ENCODE measurements at regions not wholly inside any gene's neighbourhood (a gene's known extent, or its start where the extent isn't known, plus 50 kb on each side); places are given as distances from the start of the nearest gene placed in this dataset.
"Not testable (repeated sequence)": the region's sequence is repeated elsewhere in the genome, so short reads cannot be mapped to it uniquely, and the experiment has no call there.

- not testable (repeated sequence) for H3K9ac ChIP-seq (ENCODE audit: low read depth in 1 of 2, low read length in 2 of 2); H3K4me1 ChIP-seq (ENCODE audit: control insufficient read depth in 1 of 2, insufficient read depth in 2 of 2, low read length in 2 of 2); H3K27ac ChIP-seq (ENCODE audit: low read depth, low read length); H3K4me3 ChIP-seq (ENCODE audit: low read depth in 1 of 2, low read length in 2 of 2); H3K27me3 ChIP-seq (ENCODE audit: control insufficient read depth in 1 of 2, insufficient read depth in 2 of 2, low read length in 2 of 2); H3K36me3 ChIP-seq (ENCODE audit: control insufficient read depth in 1 of 2, insufficient read depth in 2 of 2, low read length in 2 of 2); H3K9me3 ChIP-seq (ENCODE audit: control insufficient read depth in 1 of 2, low read length in 2 of 2)
Observed at GRCh38 chr20:39703357-39703756, 741.2 kb downstream of the DHX35 start.

DNA sequence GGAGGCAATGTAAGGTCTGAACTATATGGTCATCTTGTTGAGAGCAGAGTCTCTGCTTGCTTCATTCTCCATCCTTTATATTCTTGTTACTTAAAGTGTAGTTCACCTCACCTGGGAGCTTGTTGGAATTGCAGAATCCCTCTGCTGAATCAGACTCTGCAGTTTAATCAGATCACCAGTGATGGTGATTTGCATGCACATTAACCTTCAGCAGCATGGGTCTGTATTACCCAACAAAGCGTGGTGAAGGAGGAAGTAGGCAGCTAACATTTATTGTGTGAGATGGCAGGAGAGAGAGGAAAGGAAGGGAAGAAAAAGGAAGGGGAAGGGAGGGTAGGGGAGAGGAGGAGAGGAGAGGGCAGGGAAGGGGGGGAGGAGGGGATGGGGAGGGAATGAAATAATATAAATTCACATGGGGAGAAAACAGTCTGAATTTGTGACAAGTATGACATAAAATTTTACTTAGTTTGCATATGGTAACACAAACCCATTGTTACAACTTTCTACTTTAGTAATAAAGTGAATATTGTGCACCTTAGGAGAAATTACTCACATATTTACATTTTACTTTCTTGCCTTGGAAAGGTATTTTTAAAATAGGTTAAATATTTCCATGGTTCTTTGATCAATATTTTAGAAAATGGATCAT, 740.7 kb downstream of the DHX35 start:
- H3K4me1 ChIP-seq (ENCODE audit: control insufficient read depth in 1 of 2, insufficient read depth in 2 of 2, low read length in 2 of 2): no peaks in the 10 kb centered on the region
- H3K9me3 ChIP-seq (ENCODE audit: control insufficient read depth in 1 of 2, low read length in 2 of 2): no peaks in the 10 kb centered on the region
- H3K9ac ChIP-seq (ENCODE audit: low read depth in 1 of 2, low read length in 2 of 2): no peak overlapping the region
- no peaks in the 10 kb centered on the region for H3K27me3 ChIP-seq (ENCODE audit: control insufficient read depth in 1 of 2, insufficient read depth in 2 of 2, low read length in 2 of 2)
- no peaks in the 10 kb centered on the region for H3K36me3 ChIP-seq (ENCODE audit: control insufficient read depth in 1 of 2, insufficient read depth in 2 of 2, low read length in 2 of 2)
- no peak overlapping the region for H3K27ac ChIP-seq (ENCODE audit: low read depth, low read length)
- H3K4me3 ChIP-seq (ENCODE audit: low read depth in 1 of 2, low read length in 2 of 2): no peak overlapping the region

GRCh38 chr20:39700528-39700927, 738.4 kb downstream of the DHX35 start:
- Histone ChIP-seq H3K36me3 (ENCODE audit: control insufficient read depth in 1 of 2, insufficient read depth in 2 of 2, low read length in 2 of 2) (no peaks in the 10 kb centered on the region), H3K27ac (ENCODE audit: low read depth, low read length) (no peak overlapping the region), H3K9me3 (ENCODE audit: control insufficient read depth in 1 of 2, low read length in 2 of 2) (no peaks in the 10 kb centered on the region), H3K27me3 (ENCODE audit: control insufficient read depth in 1 of 2, insufficient read depth in 2 of 2, low read length in 2 of 2) (no peaks in the 10 kb centered on the region), H3K9ac (ENCODE audit: low read depth in 1 of 2, low read length in 2 of 2) (no peak overlapping the region), H3K4me3 (ENCODE audit: low read depth in 1 of 2, low read length in 2 of 2) (no peak overlapping the region), H3K4me1 (ENCODE audit: control insufficient read depth in 1 of 2, insufficient read depth in 2 of 2, low read length in 2 of 2) (no peaks in the 10 kb centered on the region)

DNA sequence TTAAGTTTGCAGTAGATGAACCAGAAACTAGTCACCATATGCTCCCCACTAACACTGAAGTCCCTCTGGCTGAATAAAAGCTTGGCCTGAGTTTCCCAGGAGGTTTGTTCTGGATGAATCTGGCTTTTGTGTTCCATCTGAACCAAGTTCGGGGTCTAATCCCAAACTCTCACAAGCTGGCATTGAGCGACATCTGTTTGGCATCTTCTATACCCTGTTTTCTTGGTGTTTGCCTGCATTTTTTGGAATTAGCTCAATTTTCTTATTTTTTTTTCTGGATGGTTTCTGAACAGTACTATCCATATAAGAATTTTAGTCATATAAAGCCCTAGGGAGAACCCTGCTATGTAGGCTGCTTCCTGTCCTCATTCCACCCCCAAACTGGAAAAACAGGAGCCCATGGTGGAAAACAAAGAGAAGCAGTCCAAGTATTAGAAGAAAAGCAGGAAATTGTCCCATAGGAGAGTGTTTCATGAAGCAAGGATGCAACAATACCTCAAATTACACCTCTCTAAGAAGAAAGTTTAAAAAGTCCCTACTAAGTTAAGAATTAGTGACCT, 737.1 kb downstream of the DHX35 start:
- Histone ChIP-seq H3K4me1 (ENCODE audit: control insufficient read depth in 1 of 2, insufficient read depth in 2 of 2, low read length in 2 of 2) (no peaks in the 10 kb centered on the region), H3K36me3 (ENCODE audit: control insufficient read depth in 1 of 2, insufficient read depth in 2 of 2, low read length in 2 of 2) (no peaks in the 10 kb centered on the region), H3K27ac (ENCODE audit: low read depth, low read length) (no peak overlapping the region), H3K9me3 (ENCODE audit: control insufficient read depth in 1 of 2, low read length in 2 of 2) (no peaks in the 10 kb centered on the region), H3K4me3 (ENCODE audit: low read depth in 1 of 2, low read length in 2 of 2) (no peak overlapping the region), H3K27me3 (ENCODE audit: control insufficient read depth in 1 of 2, insufficient read depth in 2 of 2, low read length in 2 of 2) (no peaks in the 10 kb centered on the region), H3K9ac (ENCODE audit: low read depth in 1 of 2, low read length in 2 of 2) (no peak overlapping the region)

GRCh38 chr20:39698752-39699151, 736.6 kb downstream of the DHX35 start:
- Histone ChIP-seq H3K4me3 (ENCODE audit: low read depth in 1 of 2, low read length in 2 of 2) (no peak overlapping the region), H3K27ac (ENCODE audit: low read depth, low read length) (no peak overlapping the region), H3K9ac (ENCODE audit: low read depth in 1 of 2, low read length in 2 of 2) (no peak overlapping the region), H3K27me3 (ENCODE audit: control insufficient read depth in 1 of 2, insufficient read depth in 2 of 2, low read length in 2 of 2) (no peaks in the 10 kb centered on the region), H3K4me1 (ENCODE audit: control insufficient read depth in 1 of 2, insufficient read depth in 2 of 2, low read length in 2 of 2) (no peaks in the 10 kb centered on the region), H3K9me3 (ENCODE audit: control insufficient read depth in 1 of 2, low read length in 2 of 2) (no peaks in the 10 kb centered on the region), H3K36me3 (ENCODE audit: control insufficient read depth in 1 of 2, insufficient read depth in 2 of 2, low read length in 2 of 2) (no peaks in the 10 kb centered on the region)

DNA sequence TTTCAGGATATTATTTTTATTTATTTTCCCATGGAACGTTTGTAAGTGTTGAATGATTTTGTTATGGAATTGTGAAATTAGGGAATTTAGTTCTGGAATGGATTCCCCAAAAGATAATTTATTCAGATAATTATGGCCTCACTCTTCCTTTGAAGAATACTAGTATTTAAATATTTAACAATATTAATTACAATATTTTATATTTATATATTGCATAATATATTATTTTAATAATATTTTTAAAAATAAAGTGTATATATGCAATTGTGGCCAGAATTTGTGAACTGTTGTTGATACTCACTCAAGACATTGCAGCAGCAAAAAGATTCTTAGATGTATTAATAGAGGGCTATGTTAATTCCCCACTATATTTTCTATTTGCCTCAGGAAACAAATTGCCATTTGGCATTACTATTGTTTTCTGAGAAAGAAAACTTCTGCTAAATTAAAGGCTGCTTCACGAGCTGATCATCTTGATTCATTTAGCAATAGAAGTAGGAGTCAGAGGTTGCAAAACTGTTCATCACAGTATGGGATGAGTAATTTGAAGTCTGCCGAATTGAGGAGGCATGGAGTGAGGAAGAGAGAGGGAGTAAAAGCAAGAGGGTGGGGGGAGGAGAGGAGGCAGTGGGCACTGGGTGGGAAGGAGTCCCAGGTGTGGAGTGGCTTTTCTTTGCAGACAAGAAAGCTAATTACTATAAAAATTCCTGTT, 729.2 kb downstream of the DHX35 start:
- no peaks in the 10 kb centered on the region for H3K4me1 ChIP-seq (ENCODE audit: control insufficient read depth in 1 of 2, insufficient read depth in 2 of 2, low read length in 2 of 2)
- no peaks in the 10 kb centered on the region for H3K36me3 ChIP-seq (ENCODE audit: control insufficient read depth in 1 of 2, insufficient read depth in 2 of 2, low read length in 2 of 2)
- H3K4me3 ChIP-seq (ENCODE audit: low read depth in 1 of 2, low read length in 2 of 2): no peak overlapping the region
- no peaks in the 10 kb centered on the region for H3K9me3 ChIP-seq (ENCODE audit: control insufficient read depth in 1 of 2, low read length in 2 of 2)
- no peaks in the 10 kb centered on the region for H3K27me3 ChIP-seq (ENCODE audit: control insufficient read depth in 1 of 2, insufficient read depth in 2 of 2, low read length in 2 of 2)
- no peak overlapping the region for H3K27ac ChIP-seq (ENCODE audit: low read depth, low read length)
- no peak overlapping the region for H3K9ac ChIP-seq (ENCODE audit: low read depth in 1 of 2, low read length in 2 of 2)

- Histone ChIP-seq H3K4me3 (ENCODE audit: low read depth in 1 of 2, low read length in 2 of 2) (peak overlapping the region in 1 of 2 donors; percentile 35), H3K27ac (ENCODE audit: low read depth, low read length) (peak overlapping the region; percentile 0), H3K9me3 (ENCODE audit: control insufficient read depth in 1 of 2, low read length in 2 of 2) (no peaks in the 10 kb centered on the region), H3K27me3 (ENCODE audit: control insufficient read depth in 1 of 2, insufficient read depth in 2 of 2, low read length in 2 of 2) (no peaks in the 10 kb centered on the region), H3K9ac (ENCODE audit: low read depth in 1 of 2, low read length in 2 of 2) (no peak overlapping the region), H3K4me1 (ENCODE audit: control insufficient read depth in 1 of 2, insufficient read depth in 2 of 2, low read length in 2 of 2) (peaks cover 18 to 19% of the 10 kb centered on the region in 2 donors), H3K36me3 (ENCODE audit: control insufficient read depth in 1 of 2, insufficient read depth in 2 of 2, low read length in 2 of 2) (no peaks in the 10 kb centered on the region)
Observed at GRCh38 chr20:39676857-39677391, 714.8 kb downstream of the DHX35 start.

DNA sequence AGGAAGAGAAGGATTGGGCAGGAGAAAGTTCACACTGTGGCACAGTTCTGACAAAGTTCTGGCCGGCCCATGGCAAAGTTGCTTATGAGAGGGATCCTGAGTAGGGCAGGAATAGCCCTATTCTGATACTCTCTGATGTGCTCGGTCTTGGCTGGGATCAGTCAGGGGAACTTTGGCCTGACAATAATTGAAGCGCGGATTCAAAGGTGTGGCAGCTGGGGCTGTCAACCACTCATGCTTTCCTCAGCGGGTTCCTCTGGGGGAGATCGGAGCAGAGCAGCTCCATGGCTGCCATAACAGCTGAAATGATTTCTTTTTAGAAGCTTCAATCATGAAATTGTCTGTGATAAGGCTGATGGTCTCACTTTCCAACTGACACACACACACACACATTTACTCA, 714.1 kb downstream of the DHX35 start:
- H3K9me3 ChIP-seq (ENCODE audit: control insufficient read depth in 1 of 2, low read length in 2 of 2): no peaks in the 10 kb centered on the region
- no peaks in the 10 kb centered on the region for H3K36me3 ChIP-seq (ENCODE audit: control insufficient read depth in 1 of 2, insufficient read depth in 2 of 2, low read length in 2 of 2)
- H3K27ac ChIP-seq (ENCODE audit: low read depth, low read length): no peak overlapping the region
- no peak overlapping the region for H3K4me3 ChIP-seq (ENCODE audit: low read depth in 1 of 2, low read length in 2 of 2)
- H3K27me3 ChIP-seq (ENCODE audit: control insufficient read depth in 1 of 2, insufficient read depth in 2 of 2, low read length in 2 of 2): no peaks in the 10 kb centered on the region
- H3K9ac ChIP-seq (ENCODE audit: low read depth in 1 of 2, low read length in 2 of 2): no peak overlapping the region
- H3K4me1 ChIP-seq (ENCODE audit: control insufficient read depth in 1 of 2, insufficient read depth in 2 of 2, low read length in 2 of 2): peaks cover 18 to 19% of the 10 kb centered on the region in 2 donors

GRCh38 chr20:39674842-39675241, 712.7 kb downstream of the DHX35 start:
- peaks cover 18 to 19% of the 10 kb centered on the region in 2 donors for H3K4me1 ChIP-seq (ENCODE audit: control insufficient read depth in 1 of 2, insufficient read depth in 2 of 2, low read length in 2 of 2)
- H3K36me3 ChIP-seq (ENCODE audit: control insufficient read depth in 1 of 2, insufficient read depth in 2 of 2, low read length in 2 of 2): no peaks in the 10 kb centered on the region
- no peak overlapping the region for H3K4me3 ChIP-seq (ENCODE audit: low read depth in 1 of 2, low read length in 2 of 2)
- no peaks in the 10 kb centered on the region for H3K27me3 ChIP-seq (ENCODE audit: control insufficient read depth in 1 of 2, insufficient read depth in 2 of 2, low read length in 2 of 2)
- no peak overlapping the region for H3K9ac ChIP-seq (ENCODE audit: low read depth in 1 of 2, low read length in 2 of 2)
- no peak overlapping the region for H3K27ac ChIP-seq (ENCODE audit: low read depth, low read length)
- H3K9me3 ChIP-seq (ENCODE audit: control insufficient read depth in 1 of 2, low read length in 2 of 2): no peaks in the 10 kb centered on the region

GRCh38 chr20:39670988-39671387, 708.8 kb downstream of the DHX35 start:
- Histone ChIP-seq H3K9ac (ENCODE audit: low read depth in 1 of 2, low read length in 2 of 2) (no peak overlapping the region), H3K27me3 (ENCODE audit: control insufficient read depth in 1 of 2, insufficient read depth in 2 of 2, low read length in 2 of 2) (no peaks in the 10 kb centered on the region), H3K9me3 (ENCODE audit: control insufficient read depth in 1 of 2, low read length in 2 of 2) (no peaks in the 10 kb centered on the region), H3K36me3 (ENCODE audit: control insufficient read depth in 1 of 2, insufficient read depth in 2 of 2, low read length in 2 of 2) (no peaks in the 10 kb centered on the region), H3K4me1 (ENCODE audit: control insufficient read depth in 1 of 2, insufficient read depth in 2 of 2, low read length in 2 of 2) (peaks cover 5 to 6% of the 10 kb centered on the region in 2 donors), H3K27ac (ENCODE audit: low read depth, low read length) (no peak overlapping the region), H3K4me3 (ENCODE audit: low read depth in 1 of 2, low read length in 2 of 2) (no peak overlapping the region)

All from duodenal mucosa (tissue), 2 donors.